SW480 (cell line): ENCODE measurements at regions not wholly inside any gene's neighbourhood (a gene's known extent, or its start where the extent isn't known, plus 50 kb on each side); places are given as distances from the start of the nearest gene placed in this dataset.

Experiments used
- DNase-seq: peaks from one replicate; pipeline ENCODE4 v3.0.0-alpha.2; 2016; ENCODE audit warnings: low spot score

- no peak for DNase-seq
Observed at GRCh38 chr3:153314038-153314437, 152.0 kb downstream of the RAP2B start.

DNA sequence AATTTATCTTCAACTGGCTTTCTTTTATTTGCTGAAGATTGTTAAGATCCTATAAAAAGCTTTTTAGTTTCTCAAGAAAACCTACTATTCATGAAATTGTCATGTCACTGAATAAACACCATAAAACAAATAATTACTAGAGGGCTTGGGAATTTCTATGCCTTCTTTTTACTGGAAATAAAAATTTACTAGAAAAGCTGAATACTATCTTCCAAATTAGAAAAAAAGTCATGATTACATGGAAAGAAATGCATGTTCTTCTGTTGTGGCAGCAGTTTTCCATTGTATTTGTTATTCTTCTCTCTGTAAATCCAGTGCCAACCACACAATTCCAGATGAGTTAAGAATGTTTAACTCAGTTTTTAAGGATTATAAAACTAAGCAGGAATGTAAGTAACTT lies 153.8 kb downstream of the RAP2B start:
- no peak for DNase-seq

GRCh38 chr3:153319705-153320554 lies 157.9 kb downstream of the RAP2B start:
- no peak for DNase-seq

DNA sequence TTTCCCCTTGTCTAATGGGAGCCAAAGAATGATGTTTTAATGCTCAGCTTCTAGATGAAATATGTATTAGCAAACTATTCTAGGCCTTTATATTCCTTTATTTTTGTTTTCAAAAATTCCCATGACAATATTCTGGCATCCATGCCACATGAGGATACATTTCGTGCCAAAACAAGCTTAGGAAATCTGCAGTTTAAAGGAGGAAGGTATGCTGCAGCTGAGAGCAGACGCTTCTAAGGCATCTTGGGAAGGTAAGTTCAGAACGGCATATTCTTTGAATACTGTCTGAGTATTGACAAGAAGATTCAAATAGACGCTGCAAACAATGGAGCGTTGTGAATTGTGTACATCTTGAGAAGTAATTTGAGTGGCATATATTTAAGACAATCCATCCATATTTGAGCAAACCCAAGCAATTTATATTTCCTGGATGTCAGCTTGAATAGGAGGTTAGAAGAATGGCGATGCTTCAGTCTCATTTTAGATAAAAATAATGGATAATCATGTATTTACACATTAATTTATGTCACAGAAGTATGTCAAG lies 158.6 kb downstream of the RAP2B start:
- no peak for DNase-seq

GRCh38 chr3:153328690-153329089 lies 166.7 kb downstream of the RAP2B start:
- DNase-seq: no peak

- no peak for DNase-seq
Observed at GRCh38 chr3:153330901-153331300, 168.9 kb downstream of the RAP2B start.

DNA sequence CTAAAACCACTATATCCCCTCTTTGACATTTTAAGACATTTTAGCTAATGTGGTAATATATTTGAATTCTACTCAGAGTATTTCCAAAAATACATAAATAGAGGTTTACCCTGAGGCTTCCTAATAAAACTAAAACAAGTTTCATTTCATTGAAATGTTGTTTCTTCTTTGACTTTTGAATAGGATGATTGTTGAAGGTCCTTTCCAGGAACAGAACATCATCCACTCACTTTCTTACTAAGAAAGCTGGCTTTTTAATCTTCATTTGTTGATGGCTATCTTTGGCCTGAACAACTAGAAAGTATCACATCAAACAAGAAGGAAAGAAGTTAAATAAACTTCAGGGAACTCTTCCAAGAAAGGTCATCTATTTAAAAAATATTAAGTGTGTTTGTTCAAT lies 169.7 kb downstream of the RAP2B start:
- no peak for DNase-seq

- no peak for DNase-seq
Observed at GRCh38 chr3:153334558-153334957, 172.5 kb downstream of the RAP2B start.

GRCh38 chr3:153337369-153337768 lies 175.3 kb downstream of the RAP2B start:
- DNase-seq: no peak

DNA sequence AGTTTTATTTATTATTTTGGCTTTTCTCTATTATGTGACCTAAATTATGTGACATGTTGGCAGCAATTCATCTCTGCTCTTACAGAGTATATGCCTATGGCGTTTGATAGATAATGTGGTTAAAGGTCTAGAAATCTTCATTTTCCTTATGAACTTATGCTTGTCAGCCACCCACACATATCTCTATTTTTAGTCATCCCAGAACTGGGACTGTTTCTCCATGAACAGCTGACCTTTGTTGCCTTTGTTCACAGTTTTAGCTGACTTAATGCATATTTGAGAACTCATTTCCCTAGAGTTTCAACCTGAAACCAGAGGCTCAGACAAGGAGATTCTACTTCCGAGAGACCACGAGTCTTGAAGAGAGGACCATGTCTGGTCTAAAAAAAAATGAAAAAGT lies 176.5 kb downstream of the RAP2B start:
- DNase-seq: no peak

DNA sequence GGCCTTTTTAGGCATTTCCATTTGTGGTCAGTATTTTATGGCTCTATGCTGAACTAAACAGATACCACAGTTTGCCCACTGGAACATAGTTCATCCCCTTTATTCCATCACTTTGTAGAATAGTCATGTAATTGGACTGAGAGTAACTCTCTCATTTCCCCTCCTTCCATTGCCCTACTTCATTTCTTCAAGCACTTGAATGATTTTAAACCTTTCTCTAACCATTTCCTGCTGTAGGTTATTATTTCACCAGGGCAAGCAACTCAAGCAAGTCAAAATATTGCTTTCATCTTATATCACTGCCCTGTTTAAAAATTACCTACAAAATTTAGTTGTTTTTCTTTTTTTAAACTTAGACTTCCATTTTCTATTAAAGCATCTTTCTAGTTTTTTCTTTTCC lies 177.0 kb downstream of the RAP2B start:
- no peak for DNase-seq

GRCh38 chr3:153343988-153344782 lies 182.2 kb downstream of the RAP2B start:
- no peak for DNase-seq

- DNase-seq: peak; percentile 32
Observed at GRCh38 chr3:153348457-153349107, 186.6 kb downstream of the RAP2B start.

DNA sequence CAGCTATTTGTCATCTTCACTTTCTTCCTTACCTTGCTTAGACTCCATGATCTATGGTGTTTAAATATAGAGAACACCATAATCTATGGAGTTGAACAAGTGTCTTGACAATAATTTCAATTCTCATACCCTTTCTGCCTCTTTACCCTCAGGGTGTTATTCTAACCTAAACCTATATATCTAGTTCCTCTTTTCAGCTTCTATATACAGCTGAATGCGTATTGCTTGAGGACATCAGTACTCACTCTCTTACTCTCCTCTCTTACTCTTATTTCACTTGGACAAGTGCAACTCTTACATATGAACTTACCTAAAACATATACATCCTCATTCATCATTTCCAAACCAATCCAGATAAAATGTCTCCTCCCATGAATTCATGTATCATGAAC lies 187.1 kb downstream of the RAP2B start:
- no peak for DNase-seq

- DNase-seq: peak; percentile 99
Observed at GRCh38 chr3:153350420-153350819, 188.4 kb downstream of the RAP2B start.

DNA sequence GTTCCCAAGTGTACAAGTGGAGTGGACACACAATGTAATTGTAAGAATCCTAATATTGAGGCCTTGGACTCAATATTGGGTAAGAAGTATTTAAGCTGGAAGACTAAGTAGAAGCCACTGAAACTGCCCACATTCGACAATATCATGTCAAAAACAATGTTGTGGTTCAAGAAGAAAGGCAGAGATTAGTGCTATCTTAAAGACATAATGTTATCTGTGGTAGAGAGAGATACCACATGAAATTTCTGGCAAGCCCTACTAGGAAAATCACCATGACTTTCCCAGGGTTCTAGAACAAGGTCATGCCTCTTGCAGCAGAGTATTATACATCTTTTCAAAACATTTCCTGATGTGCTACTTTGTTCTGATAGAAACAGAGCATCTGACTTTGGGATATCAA lies 192.6 kb downstream of the RAP2B start:
- no peak for DNase-seq

GRCh38 chr3:153355559-153355958 lies 193.5 kb downstream of the RAP2B start:
- no peak for DNase-seq

- DNase-seq: no peak
Observed at GRCh38 chr3:153356908-153357307, 194.9 kb downstream of the RAP2B start.

DNA sequence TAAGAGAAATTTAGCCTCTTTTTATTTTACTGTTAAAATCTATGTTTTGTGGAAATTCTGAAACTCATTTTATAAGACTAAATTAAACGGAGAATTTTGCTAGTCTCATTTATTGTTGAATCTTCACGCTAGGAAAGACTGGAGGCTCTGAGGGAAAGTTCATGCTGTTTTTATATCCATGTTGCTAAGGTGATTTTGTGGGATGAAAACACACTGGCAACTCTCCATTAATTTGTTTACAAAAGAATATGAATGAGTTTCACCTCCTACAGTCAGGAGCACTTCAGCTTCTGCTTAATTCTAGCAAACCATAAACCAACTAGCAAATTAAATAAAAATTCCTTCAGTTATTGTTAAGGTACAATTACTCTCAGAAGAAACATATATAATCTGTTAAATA lies 195.4 kb downstream of the RAP2B start:
- DNase-seq: no peak

DNA sequence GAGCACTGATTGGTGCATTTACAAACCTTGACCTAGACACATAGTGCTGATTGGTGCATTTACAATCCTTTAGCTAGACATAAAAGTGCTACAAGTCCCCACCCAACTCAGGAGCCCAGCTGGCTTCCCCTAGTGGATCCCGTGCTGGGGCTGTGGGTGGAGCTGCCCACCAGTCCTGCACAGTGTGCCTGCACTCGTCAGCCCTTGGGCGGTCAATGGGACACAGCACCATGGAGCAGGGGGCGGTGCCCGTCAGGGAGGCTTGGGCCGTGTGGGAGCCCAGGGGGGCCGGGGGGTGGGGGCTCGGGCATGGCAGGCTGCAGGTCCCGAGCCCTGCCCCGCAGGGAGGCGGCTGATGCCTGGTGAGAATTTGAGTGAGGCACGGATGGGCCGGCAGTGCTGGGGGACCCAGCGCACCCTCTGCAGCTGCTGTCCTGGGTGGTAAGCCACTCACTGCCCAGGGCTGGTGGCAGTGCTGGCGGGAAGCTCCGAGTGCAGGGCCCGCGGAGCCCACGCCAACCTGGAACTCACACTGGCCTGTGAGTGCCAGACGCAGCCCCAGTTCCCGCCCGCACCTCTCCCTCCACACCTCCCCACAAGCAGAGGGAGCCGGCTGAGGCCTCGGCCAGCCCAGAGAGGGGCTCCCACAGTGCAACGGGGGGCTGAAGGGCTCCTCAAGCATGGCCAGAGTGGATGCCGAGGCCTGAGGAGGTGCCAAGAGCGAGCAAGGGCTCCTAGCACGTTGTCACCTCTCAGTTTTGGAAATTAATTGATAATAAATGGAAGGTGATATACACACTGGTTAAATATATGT lies 207.7 kb downstream of the RAP2B start:
- no peak for DNase-seq

GRCh38 chr3:153370680-153371079 lies 208.7 kb downstream of the RAP2B start:
- no peak for DNase-seq

DNA sequence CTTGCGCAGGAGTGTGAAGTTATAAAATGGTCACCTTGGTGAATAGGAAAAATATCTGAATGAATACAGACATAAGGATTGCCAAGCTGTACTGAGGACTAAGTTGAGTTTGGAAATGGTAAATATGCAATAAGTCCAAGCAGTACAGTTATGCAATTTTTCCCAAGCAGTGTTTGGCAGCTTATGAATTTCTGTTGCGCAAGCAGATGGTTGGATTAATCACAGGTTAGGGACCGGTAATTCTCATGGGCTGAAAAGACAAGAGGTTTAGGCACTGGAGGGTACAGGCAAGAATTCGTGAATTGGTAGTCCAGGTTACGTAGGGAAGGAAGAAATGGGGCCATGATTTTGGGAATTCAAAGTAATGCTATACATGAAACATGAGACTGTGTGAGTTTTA lies 210.3 kb downstream of the RAP2B start:
- no peak for DNase-seq
